K562 (cell line): ENCODE measurements at regions not wholly inside any gene's neighbourhood (a gene's known extent, or its start where the extent isn't known, plus 50 kb on each side); places are given as distances from the start of the nearest gene placed in this dataset.

Source experiments
- ATAC-seq: fragments of 200-7000 bp; cut with Tn5 transposase; 3 replicates; pipeline ENCODE4 v1.9.1; 2020; ENCODE audit warnings: moderate library complexity
- BruUV-seq: library from RNA; stranded (reverse); fragments of 400-500 nt; replicated peaks from 2 replicates; lab custom pipeline; 2021; lab: Mats Ljungman, UMichigan
- CTCF ChIA-PET: fragments of 300-600 bp; formaldehyde crosslinking; extraction: SDS; loops from one replicate; lab custom pipeline; 2021; ENCODE audit warnings: low intra/inter-chr PET ratio; lab: Yijun Ruan, JAX
- POLR2A ChIA-PET: fragments of 300-600, 350-650 bp; sonication (Branson Sonifier 250); formaldehyde crosslinking; extraction: SDS; loops from one replicate; lab custom pipeline; 2021; ENCODE audit warnings: antibody characterized with exemption, inconsistent platforms; lab: Yijun Ruan, JAX
- DNase-seq, 4 experiments: peaks; one replicate each; pipeline versions ENCODE4 v3.0.0 to v3.0.0-alpha.2; 2011 to 2018; ENCODE audit warnings: low spot score in 3 of 4, mixed read lengths in 3 of 4; ENCODE audit errors: extremely low read depth in 1 of 4
- FAIRE-seq: peaks from 2 replicates; lab custom pipeline; 2011; peaks lifted over from hg19 to GRCh38; lab: Jason Lieb, UNC
- H2AFZ ChIP-seq: 2 replicates; pipeline ENCODE4 v1.6.0; 2011; ENCODE audit warnings: low read depth, low read length, control low read depth, inconsistent platforms
- H3K27ac ChIP-seq: fragments of 200-600 bp; 3 replicates; pipeline ENCODE4 v1.8.0; 2011; ENCODE audit warnings: low read depth, mild to moderate bottlenecking, control low read depth, inconsistent platforms, low read length, moderate library complexity, mixed read lengths; ENCODE audit errors: extremely low read depth
- H3K27me3 ChIP-seq, 2 experiments: fragments of 300-600 bp in 1 of 2; 2 replicates in 1 of 2; 3 replicates in 1 of 2; pipeline versions ENCODE4 v1.6.0 to v1.8.0; 2011; ENCODE audit warnings: inconsistent platforms in 2 of 2, low read length in 2 of 2, mild to moderate bottlenecking in 1 of 2, mixed read lengths in 1 of 2, moderate library complexity in 1 of 2; ENCODE audit not compliant: control insufficient read depth in 2 of 2, insufficient read depth in 2 of 2
- H3K36me3 ChIP-seq: fragments of 300-600 bp; 3 replicates; pipeline ENCODE4 v1.8.0; 2011; ENCODE audit warnings: mild to moderate bottlenecking, low read length, inconsistent platforms; ENCODE audit not compliant: control insufficient read depth, insufficient read depth
- H3K4me1 ChIP-seq, 2 experiments: fragments of 200-600 bp in 1 of 2; replicated peaks in 1 of 2; 2 replicates in 1 of 2; 3 replicates in 1 of 2; pipeline versions ENCODE4 v1.5.1 to v1.8.0; 2011; ENCODE audit warnings: inconsistent platforms in 2 of 2, low read length in 2 of 2, mild to moderate bottlenecking in 1 of 2, mixed read lengths in 1 of 2, moderate library complexity in 1 of 2; ENCODE audit not compliant: control insufficient read depth in 2 of 2, insufficient read depth in 2 of 2
- H3K4me2 ChIP-seq: 2 replicates; pipeline ENCODE4 v1.6.1; 2011; ENCODE audit warnings: low read length, control low read depth, inconsistent platforms, mixed read lengths; ENCODE audit not compliant: insufficient read depth
- H3K4me3 ChIP-seq: fragments of 200-600 bp; sonication (generic), shearing (Covaris generic); 2 replicates; pipeline ENCODE4 v1.5.1; 2016; ENCODE audit warnings: control low read depth, inconsistent platforms
- H3K79me2 ChIP-seq: fragments of 200-600 bp; 3 replicates; pipeline ENCODE4 v1.8.0; 2011; ENCODE audit warnings: low read length, inconsistent platforms; ENCODE audit not compliant: control insufficient read depth, insufficient read depth
- H3K9ac ChIP-seq, 2 experiments: 2 replicates each; pipeline versions ENCODE4 v1.6.0 to v1.6.1; 2011; ENCODE audit warnings: low read depth in 2 of 2, low read length in 2 of 2, control low read depth in 1 of 2, inconsistent platforms in 1 of 2, mild to moderate bottlenecking in 1 of 2, mixed read lengths in 1 of 2; ENCODE audit not compliant: insufficient read depth in 1 of 2
- H3K9me1 ChIP-seq: one replicate; pipeline ENCODE4 v1.6.0; 2011; ENCODE audit warnings: inconsistent platforms, mild to moderate bottlenecking, low read length, moderate library complexity; ENCODE audit not compliant: control insufficient read depth, insufficient read depth
- H3K9me3 ChIP-seq: replicated peaks from 2 replicates; pipeline ENCODE4 v1.5.1; 2011; ENCODE audit warnings: low read depth, low read length, inconsistent platforms; ENCODE audit not compliant: control insufficient read depth, insufficient read depth
- H4K20me1 ChIP-seq: replicated peaks from 2 replicates; pipeline ENCODE4 v1.6.1; 2011; ENCODE audit warnings: low read length, inconsistent platforms, mixed read lengths; ENCODE audit not compliant: control insufficient read depth, insufficient read depth
- CBFA2T2 ChIP-seq: fragments of 450-650 bp; conservative IDR thresholded peaks from 2 replicates; pipeline ENCODE4 v1.6.1; 2017; ENCODE audit warnings: mild to moderate bottlenecking
- CEBPB ChIP-seq: fragments of 450-650 bp; IDR thresholded peaks from 2 replicates; pipeline ENCODE4 v1.6.1; 2016; ENCODE audit warnings: missing genetic modification characterization, missing compliant biosample characterization
- CHD1 ChIP-seq: fragments of 200-600 bp; sonication (generic); IDR thresholded peaks from one replicate; pipeline ENCODE4 v1.6.1; 2012; ENCODE audit warnings: mild to moderate bottlenecking, moderate library complexity, low read length, inconsistent platforms
- FOXK1 ChIP-seq: sonication (generic); formaldehyde crosslinking; IDR thresholded peaks from 2 replicates; pipeline ENCODE4 v1.8.0; 2022; ENCODE audit warnings: missing genetic modification reagents, mild to moderate bottlenecking, borderline replicate concordance
- FOXM1 ChIP-seq, 2 experiments: fragments of 450-650 bp in 1 of 2; sonication (generic) in 1 of 2; formaldehyde crosslinking in 1 of 2; IDR thresholded peaks; 2 replicates each; pipeline versions ENCODE4 v1.6.1 to v1.9.0; 2017 to 2022; ENCODE audit warnings: low read depth in 2 of 2, mild to moderate bottlenecking in 2 of 2, missing genetic modification reagents in 1 of 2, moderate library complexity in 1 of 2
- JUND ChIP-seq, 2 experiments: IDR thresholded peaks; 2 replicates in 1 of 2; 3 replicates in 1 of 2; pipeline ENCODE4 v1.6.1; 2011; ENCODE audit warnings: borderline replicate concordance in 2 of 2, low read depth in 2 of 2, low read length in 2 of 2, improper control_type of control experiment in 1 of 2, missing biosample characterization in 1 of 2, missing genetic modification characterization in 1 of 2, missing genetic modification reagents in 1 of 2
- PHF8 ChIP-seq: fragments of 200-600 bp; sonication (generic); IDR thresholded peaks from 2 replicates; pipeline ENCODE4 v1.6.1; 2012; ENCODE audit warnings: mixed run types, mild to moderate bottlenecking, inconsistent platforms, low read length, moderate library complexity, borderline replicate concordance
- RBM17 ChIP-seq: fragments of 200-400 bp; formaldehyde crosslinking; IDR thresholded peaks from 2 replicates; pipeline ENCODE4 v1.6.1; 2017; ENCODE audit warnings: low read depth, mild to moderate bottlenecking, low read length, borderline replicate concordance
- SAFB2 ChIP-seq: fragments of 200-400 bp; formaldehyde crosslinking; IDR thresholded peaks from 2 replicates; pipeline ENCODE4 v1.6.1; 2018; ENCODE audit warnings: borderline replicate concordance, low read length, low read depth, moderate library complexity; ENCODE audit not compliant: severe bottlenecking
- SMAD4 ChIP-seq: fragments of 250-450 bp; sonication (Bioruptor Pico); conservative IDR thresholded peaks from 2 replicates; pipeline ENCODE4 v1.8.0; 2021; ENCODE audit warnings: inconsistent platforms, mild to moderate bottlenecking, moderate library complexity
- ZC3H4 ChIP-seq: sonication (generic); formaldehyde crosslinking; IDR thresholded peaks from 2 replicates; pipeline ENCODE4 v1.9.0; 2021; ENCODE audit warnings: missing genetic modification reagents, borderline replicate concordance
- ZNF133 ChIP-seq: fragments of 250-450 bp; sonication (Bioruptor Pico); IDR thresholded peaks from 2 replicates; pipeline ENCODE4 v1.4.0; 2020; ENCODE audit warnings: mild to moderate bottlenecking
- ZNF140 ChIP-seq: fragments of 250-450 bp; sonication (Bioruptor Pico); IDR thresholded peaks from 2 replicates; pipeline ENCODE4 v1.8.0; 2021; ENCODE audit warnings: moderate library complexity, mild to moderate bottlenecking, inconsistent platforms
- ZNF561 ChIP-seq: fragments of 450-650 bp; formaldehyde crosslinking; conservative IDR thresholded peaks from 2 replicates; pipeline ENCODE4 v1.4.0; 2020; ENCODE audit warnings: mild to moderate bottlenecking, moderate library complexity
- ZNF766 ChIP-seq: fragments of 200-800 bp; sonication (Bioruptor generic); conservative IDR thresholded peaks from 2 replicates; pipeline ENCODE4 v1.6.1; 2016; ENCODE audit warnings: missing genetic modification characterization, missing compliant biosample characterization
- WGBS: fragments of 100-300 bp; shearing (Covaris generic); methylation state at CpG from one replicate; pipeline ENCODE4 v1.1.6; 2016; ENCODE audit warnings: low coverage, mixed read lengths; ENCODE audit not compliant: insufficient coverage; ENCODE audit errors: missing lambda C conversion rate; 5-methylcytosine and 5-hydroxymethylcytosine counted together
- in situ Hi-C: fragments of 300-500 bp; cut with MboI; formaldehyde crosslinking; loops from 4 replicates; pipeline ENCODE4 v1.15.0; 2018; ENCODE audit warnings: inconsistent platforms, mixed read lengths
- intact Hi-C: fragments of 100-400 bp; cut with micrococcal nuclease; formaldehyde crosslinking; loops from 2 replicates; pipeline ENCODE4 v1.14.2; 2022
- TF ChIP-seq, protein P1 (sequence below): sonication (generic); formaldehyde crosslinking; IDR thresholded peaks from 2 replicates; pipeline ENCODE4 v1.8.0; 2022; ENCODE audit warnings: mild to moderate bottlenecking, low read depth, missing genetic modification reagents

DNA sequence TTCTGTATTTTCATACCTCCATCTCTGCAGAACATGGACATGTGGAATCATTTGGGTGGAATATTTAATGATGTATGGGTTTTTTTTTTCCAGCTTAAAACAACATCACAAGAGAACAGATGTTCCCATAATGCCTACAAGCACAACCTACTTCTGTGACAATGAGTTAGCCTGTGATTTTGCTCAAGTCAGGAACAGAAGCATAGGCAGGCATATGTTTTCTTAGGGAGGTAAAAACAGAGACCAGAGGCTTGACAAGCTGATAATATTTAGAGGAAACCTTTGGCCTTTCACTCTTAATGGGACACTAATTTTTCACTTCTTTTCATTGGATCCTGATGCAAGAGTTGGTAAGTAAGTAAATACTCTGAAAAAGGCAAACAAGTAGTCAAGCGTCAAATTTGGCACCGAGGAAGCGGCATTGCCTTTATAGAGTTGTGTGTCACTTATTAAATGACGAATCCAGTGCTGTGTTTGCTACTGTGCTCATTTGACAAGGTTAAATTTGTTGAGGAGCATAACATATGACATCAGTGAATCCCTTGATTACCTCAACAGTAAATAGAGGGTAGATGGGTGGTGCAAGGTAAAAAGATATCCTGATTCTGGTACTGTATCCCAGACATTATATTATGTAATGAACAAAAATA lies 66.7 kb upstream of the RBMS3 start:
- no TSS peak for BruUV-seq
- no peak for TF ChIP-seq ZNF561 (CRISPR knock-in tag)
- TF ChIP-seq, protein P1, sequence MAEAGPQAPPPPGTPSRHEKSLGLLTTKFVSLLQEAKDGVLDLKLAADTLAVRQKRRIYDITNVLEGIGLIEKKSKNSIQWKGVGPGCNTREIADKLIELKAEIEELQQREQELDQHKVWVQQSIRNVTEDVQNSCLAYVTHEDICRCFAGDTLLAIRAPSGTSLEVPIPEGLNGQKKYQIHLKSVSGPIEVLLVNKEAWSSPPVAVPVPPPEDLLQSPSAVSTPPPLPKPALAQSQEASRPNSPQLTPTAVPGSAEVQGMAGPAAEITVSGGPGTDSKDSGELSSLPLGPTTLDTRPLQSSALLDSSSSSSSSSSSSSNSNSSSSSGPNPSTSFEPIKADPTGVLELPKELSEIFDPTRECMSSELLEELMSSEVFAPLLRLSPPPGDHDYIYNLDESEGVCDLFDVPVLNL, result no peak
- TF ChIP-seq ZNF133 (CRISPR knock-in tag), result no peak
- no peak for TF ChIP-seq PHF8
- TF ChIP-seq RBM17, result no peak
- TF ChIP-seq FOXM1 (IDR thresholded peaks at IDR 0.05; ENCODE audit: low read depth), result no peak
- no peak for TF ChIP-seq FOXM1 (CRISPR knock-in tag; IDR thresholded peaks at IDR 0.05; ENCODE audit: low read depth)
- TF ChIP-seq SMAD4 (CRISPR knock-in tag), result no peak
- no peak for TF ChIP-seq SAFB2
- no peak for TF ChIP-seq ZNF140 (CRISPR knock-in tag)
- no peak for TF ChIP-seq CBFA2T2
- TF ChIP-seq ZNF766 (CRISPR knock-in tag), result no peak
- no peak for TF ChIP-seq JUND (IDR thresholded peaks at IDR 0.05; ENCODE audit: borderline replicate concordance, low read depth, low read length)
- no peak for TF ChIP-seq JUND (tag; IDR thresholded peaks at IDR 0.05; ENCODE audit: borderline replicate concordance, low read depth, low read length)
- no peak for TF ChIP-seq ZC3H4 (CRISPR knock-in tag)
- TF ChIP-seq CHD1, result no peak
- TF ChIP-seq FOXK1 (CRISPR knock-in tag), result no peak
- TF ChIP-seq CEBPB (tag), result no peak
- in situ Hi-C loops, result no loop called here

More for the DNA sequence above, 66.7 kb upstream of the RBMS3 start:
- Histone ChIP-seq H3K9me3 (no peaks in the 10 kb centered on the region; the same call in none of the 2 replicates), H3K27ac (no peak overlapping the region), H3K27me3 (no peaks in the 10 kb centered on the region), H3K9me1 (no peaks in the 10 kb centered on the region), H2AFZ (no peak overlapping the region), H3K4me2 (no peak overlapping the region), H3K4me1 (no peaks in the 10 kb centered on the region), H4K20me1 (no peaks in the 10 kb centered on the region), H3K9ac (no peak overlapping the region), H3K36me3 (no peaks in the 10 kb centered on the region), H3K4me3 (no peak overlapping the region), H3K79me2 (no peaks in the 10 kb centered on the region)
- DNase-seq (no peak), ATAC-seq (no peak), FAIRE-seq (no peak)
- CTCF ChIA-PET, result no interaction called here
- intact Hi-C loops, result no loop called here
- 1% methylated on average over 4 of the region's 4 CpGs for WGBS
- POLR2A ChIA-PET, result no interaction called here
